K562 (cell line): ENCODE measurements at regions not wholly inside any gene's neighbourhood (a gene's known extent, or its start where the extent isn't known, plus 50 kb on each side); places are given as distances from the start of the nearest gene placed in this dataset.

Source experiments
- ATAC-seq: fragments of 200-7000 bp; cut with Tn5 transposase; 3 replicates; pipeline ENCODE4 v1.9.1; 2020; ENCODE audit warnings: moderate library complexity
- BruUV-seq: library from RNA; stranded (reverse); fragments of 400-500 nt; replicated peaks from 2 replicates; lab custom pipeline; 2021; lab: Mats Ljungman, UMichigan
- CTCF ChIA-PET: fragments of 300-600 bp; formaldehyde crosslinking; extraction: SDS; loops from one replicate; lab custom pipeline; 2021; ENCODE audit warnings: low intra/inter-chr PET ratio; lab: Yijun Ruan, JAX
- POLR2A ChIA-PET: fragments of 300-600, 350-650 bp; sonication (Branson Sonifier 250); formaldehyde crosslinking; extraction: SDS; loops from one replicate; lab custom pipeline; 2021; ENCODE audit warnings: antibody characterized with exemption, inconsistent platforms; lab: Yijun Ruan, JAX
- DNase-seq, 4 experiments: peaks; one replicate each; pipeline versions ENCODE4 v3.0.0 to v3.0.0-alpha.2; 2011 to 2018; ENCODE audit warnings: low spot score in 3 of 4, mixed read lengths in 3 of 4; ENCODE audit errors: extremely low read depth in 1 of 4
- FAIRE-seq: peaks from 2 replicates; lab custom pipeline; 2011; peaks lifted over from hg19 to GRCh38; lab: Jason Lieb, UNC
- H2AFZ ChIP-seq: 2 replicates; pipeline ENCODE4 v1.6.0; 2011; ENCODE audit warnings: low read depth, low read length, control low read depth, inconsistent platforms
- H3K27ac ChIP-seq: fragments of 200-600 bp; 3 replicates; pipeline ENCODE4 v1.8.0; 2011; ENCODE audit warnings: low read depth, mild to moderate bottlenecking, control low read depth, inconsistent platforms, low read length, moderate library complexity, mixed read lengths; ENCODE audit errors: extremely low read depth
- H3K27me3 ChIP-seq, 2 experiments: fragments of 300-600 bp in 1 of 2; 2 replicates in 1 of 2; 3 replicates in 1 of 2; pipeline versions ENCODE4 v1.6.0 to v1.8.0; 2011; ENCODE audit warnings: inconsistent platforms in 2 of 2, low read length in 2 of 2, mild to moderate bottlenecking in 1 of 2, mixed read lengths in 1 of 2, moderate library complexity in 1 of 2; ENCODE audit not compliant: control insufficient read depth in 2 of 2, insufficient read depth in 2 of 2
- H3K36me3 ChIP-seq: fragments of 300-600 bp; 3 replicates; pipeline ENCODE4 v1.8.0; 2011; ENCODE audit warnings: mild to moderate bottlenecking, low read length, inconsistent platforms; ENCODE audit not compliant: control insufficient read depth, insufficient read depth
- H3K4me1 ChIP-seq, 2 experiments: fragments of 200-600 bp in 1 of 2; replicated peaks in 1 of 2; 2 replicates in 1 of 2; 3 replicates in 1 of 2; pipeline versions ENCODE4 v1.5.1 to v1.8.0; 2011; ENCODE audit warnings: inconsistent platforms in 2 of 2, low read length in 2 of 2, mild to moderate bottlenecking in 1 of 2, mixed read lengths in 1 of 2, moderate library complexity in 1 of 2; ENCODE audit not compliant: control insufficient read depth in 2 of 2, insufficient read depth in 2 of 2
- H3K4me2 ChIP-seq: 2 replicates; pipeline ENCODE4 v1.6.1; 2011; ENCODE audit warnings: low read length, control low read depth, inconsistent platforms, mixed read lengths; ENCODE audit not compliant: insufficient read depth
- H3K4me3 ChIP-seq: fragments of 200-600 bp; sonication (generic), shearing (Covaris generic); 2 replicates; pipeline ENCODE4 v1.5.1; 2016; ENCODE audit warnings: control low read depth, inconsistent platforms
- H3K79me2 ChIP-seq: fragments of 200-600 bp; 3 replicates; pipeline ENCODE4 v1.8.0; 2011; ENCODE audit warnings: low read length, inconsistent platforms; ENCODE audit not compliant: control insufficient read depth, insufficient read depth
- H3K9ac ChIP-seq, 2 experiments: 2 replicates each; pipeline versions ENCODE4 v1.6.0 to v1.6.1; 2011; ENCODE audit warnings: low read depth in 2 of 2, low read length in 2 of 2, control low read depth in 1 of 2, inconsistent platforms in 1 of 2, mild to moderate bottlenecking in 1 of 2, mixed read lengths in 1 of 2; ENCODE audit not compliant: insufficient read depth in 1 of 2
- H3K9me1 ChIP-seq: one replicate; pipeline ENCODE4 v1.6.0; 2011; ENCODE audit warnings: inconsistent platforms, mild to moderate bottlenecking, low read length, moderate library complexity; ENCODE audit not compliant: control insufficient read depth, insufficient read depth
- H3K9me3 ChIP-seq: replicated peaks from 2 replicates; pipeline ENCODE4 v1.5.1; 2011; ENCODE audit warnings: low read depth, low read length, inconsistent platforms; ENCODE audit not compliant: control insufficient read depth, insufficient read depth
- H4K20me1 ChIP-seq: replicated peaks from 2 replicates; pipeline ENCODE4 v1.6.1; 2011; ENCODE audit warnings: low read length, inconsistent platforms, mixed read lengths; ENCODE audit not compliant: control insufficient read depth, insufficient read depth
- ARID4B ChIP-seq: sonication (generic); formaldehyde crosslinking; IDR thresholded peaks from 2 replicates; pipeline ENCODE4 v1.8.0; 2022; ENCODE audit warnings: mild to moderate bottlenecking, missing genetic modification reagents
- ESRRA ChIP-seq: fragments of 450-650 bp; IDR thresholded peaks from 2 replicates; pipeline ENCODE4 v1.6.1; 2014; ENCODE audit warnings: low read depth, mild to moderate bottlenecking, moderate library complexity, borderline replicate concordance
- MBD2 ChIP-seq: sonication (generic); IDR thresholded peaks from 2 replicates; pipeline ENCODE4 v1.6.1; 2016; ENCODE audit warnings: low read depth, borderline replicate concordance
- NR0B1 ChIP-seq: fragments of 450-650 bp; IDR thresholded peaks from one replicate; pipeline ENCODE4 v1.6.1; 2018; ENCODE audit warnings: mild to moderate bottlenecking, moderate library complexity; ENCODE audit not compliant: partially characterized antibody
- SP2 ChIP-seq: IDR thresholded peaks from 2 replicates; pipeline ENCODE4 v1.6.1; 2011; ENCODE audit warnings: mild to moderate bottlenecking, low read depth, low read length, moderate library complexity; ENCODE audit not compliant: poor library complexity, severe bottlenecking; ENCODE audit errors: extremely low read depth
- THRAP3 ChIP-seq: fragments of 450-650 bp; IDR thresholded peaks from 2 replicates; pipeline ENCODE4 v1.6.1; 2016; ENCODE audit warnings: mild to moderate bottlenecking, inconsistent platforms, borderline replicate concordance
- ZFP30 ChIP-seq: fragments of 250-450 bp; sonication (Bioruptor Pico); IDR thresholded peaks from 2 replicates; pipeline ENCODE4 v1.8.0; 2022; ENCODE audit warnings: moderate library complexity, mild to moderate bottlenecking, inconsistent platforms, borderline replicate concordance
- ZNF398 ChIP-seq: fragments of 250-450 bp; sonication (Bioruptor Pico); IDR thresholded peaks from 2 replicates; pipeline ENCODE4 v1.8.0; 2021; ENCODE audit warnings: moderate library complexity, mild to moderate bottlenecking, inconsistent platforms
- ZNF766 ChIP-seq: fragments of 200-800 bp; sonication (Bioruptor generic); conservative IDR thresholded peaks from 2 replicates; pipeline ENCODE4 v1.6.1; 2016; ENCODE audit warnings: missing genetic modification characterization, missing compliant biosample characterization
- WGBS: fragments of 100-300 bp; shearing (Covaris generic); methylation state at CpG from one replicate; pipeline ENCODE4 v1.1.6; 2016; ENCODE audit warnings: low coverage, mixed read lengths; ENCODE audit not compliant: insufficient coverage; ENCODE audit errors: missing lambda C conversion rate; 5-methylcytosine and 5-hydroxymethylcytosine counted together
- in situ Hi-C: fragments of 300-500 bp; cut with MboI; formaldehyde crosslinking; loops from 4 replicates; pipeline ENCODE4 v1.15.0; 2018; ENCODE audit warnings: inconsistent platforms, mixed read lengths
- intact Hi-C: fragments of 100-400 bp; cut with micrococcal nuclease; formaldehyde crosslinking; loops from 2 replicates; pipeline ENCODE4 v1.14.2; 2022

GRCh38 chr2:217652761-217653639 is 349.8 kb downstream of the TNS1 start:
- in situ Hi-C loops = no loop called here
- Histone ChIP-seq H2AFZ (no peak overlapping the region), H3K9me3 (no peaks in the 10 kb centered on the region), H3K27ac (no peak overlapping the region), H3K4me2 (no peak overlapping the region), H3K9me1 (no peaks in the 10 kb centered on the region), H3K4me1 (no peaks in the 10 kb centered on the region), H3K79me2 (no peaks in the 10 kb centered on the region), H3K9ac (no peak overlapping the region), H3K27me3 (peaks cover 2 to 8% of the 10 kb centered on the region in 2 experiments; a peak in 4 of 5 replicates), H3K4me3 (no peak overlapping the region)
- no peak for FAIRE-seq
- intact Hi-C loops = loop anchor here (5.0 to 10.0 kb wide), 2 partner anchors 59 to 102 kb away; no protein-coding TSS in a partner anchor
- CTCF ChIA-PET = no interaction called here
- BruUV-seq = no TSS peak
- POLR2A ChIA-PET = no interaction called here
- ATAC-seq = no peak
- no peak for TF ChIP-seq ARID4B
- no peak for TF ChIP-seq NR0B1
- TF ChIP-seq SP2 = no peak
- TF ChIP-seq THRAP3 = no peak
- TF ChIP-seq ZNF766 (CRISPR knock-in tag) = no peak
- no peak for TF ChIP-seq MBD2
- no peak for TF ChIP-seq ESRRA
- no peak for TF ChIP-seq ZFP30 (CRISPR knock-in tag)
- TF ChIP-seq ZNF398 = no peak
- TF ChIP-seq, all 486 proteins: peak for 0
- H4K20me1 ChIP-seq = no peaks in the 10 kb centered on the region
- H3K36me3 ChIP-seq = no peaks in the 10 kb centered on the region
- DNase-seq = no peak
- WGBS = 0% methylated on average over 7 of the region's 7 CpGs
